ENCODE measurements at regions not wholly inside any gene's neighbourhood (a gene's known extent, or its start where the extent isn't known, plus 50 kb on each side); places are given as distances from the start of the nearest gene placed in this dataset.

GRCh38 chr2:39506215-39506614 lies 69.1 kb upstream of the MAP4K3 start:
- Histone ChIP-seq H3K4me3 (replicated peaks in 1 of 3; ENCODE audit: insufficient read depth in 1 of 3, low read depth in 2 of 3, low read length in 3 of 3) (no peak overlapping the region), H2AFZ (ENCODE audit: low read length) (no peak overlapping the region), H3K4me1 (ENCODE audit: insufficient read depth, low read length) (peaks cover 65% of the 10 kb centered on the region), H3K36me3 (replicated peaks in 1 of 2; ENCODE audit: control insufficient read depth in 1 of 2, insufficient read depth in 2 of 2, low read length in 2 of 2) (no peaks in the 10 kb centered on the region; a peak in 1 of 5 replicates), H3K27me3 (ENCODE audit: control insufficient read depth in 1 of 2, insufficient read depth in 2 of 2, low read length in 2 of 2) (no peaks in the 10 kb centered on the region), H3K27ac (ENCODE audit: extremely low read length, insufficient read depth, low read length) (no peak overlapping the region), H3K79me2 (ENCODE audit: insufficient read depth, low read length) (no peaks in the 10 kb centered on the region), H4K20me1 (ENCODE audit: insufficient read depth, low read length) (no peaks in the 10 kb centered on the region), H3K9me3 (ENCODE audit: low read length) (no peaks in the 10 kb centered on the region), H3K9ac (ENCODE audit: insufficient read depth, low read depth, low read length) (no peak overlapping the region), H3K4me2 (ENCODE audit: low read depth, low read length) (no peak overlapping the region)
- POLR2A ChIA-PET, result no interaction called here
- FAIRE-seq (no peak), ATAC-seq (no peak), DNase-seq (ENCODE audit: low spot score) (no peak)
- no TSS peak for BruUV-seq (replicated peaks)
- no peak for TF ChIP-seq HINFP (CRISPR knock-in tag; IDR thresholded peaks at IDR 0.05; ENCODE audit: low read depth)
- no peak for TF ChIP-seq GTF3A (CRISPR knock-in tag; conservative IDR thresholded peaks at IDR 0.05)
- CTCF ChIA-PET (ENCODE audit: low intra/inter-chr PET ratio, low total read pairs), result no interaction called here
- intact Hi-C loops (cut with micrococcal nuclease; ENCODE audit: unreplicated experiment), result no loop called here
- WGBS (ENCODE audit: low lambda C conversion rate), result 79% methylated on average over 2 of the region's 2 CpGs
- in situ Hi-C loops (cut with HindIII; ENCODE audit: extremely low pct_ligation_motif_present, low pct_unique_long_range_greater_than_20kb), result no loop called here

GRCh38 chr2:39508198-39508597 lies 71.1 kb upstream of the MAP4K3 start:
- no peaks in the 10 kb centered on the region for H4K20me1 ChIP-seq (ENCODE audit: insufficient read depth, low read length)
- WGBS (ENCODE audit: low lambda C conversion rate), result 96% methylated on average over 4 of the region's 4 CpGs
- H3K36me3 ChIP-seq (replicated peaks in 1 of 2; ENCODE audit: control insufficient read depth in 1 of 2, insufficient read depth in 2 of 2, low read length in 2 of 2), result no peaks in the 10 kb centered on the region; a peak in 1 of 5 replicates
- H3K4me2 ChIP-seq (ENCODE audit: low read depth, low read length), result no peak overlapping the region
- in situ Hi-C loops (cut with HindIII; ENCODE audit: extremely low pct_ligation_motif_present, low pct_unique_long_range_greater_than_20kb) (no loop called here), intact Hi-C loops (cut with micrococcal nuclease; ENCODE audit: unreplicated experiment) (no loop called here)
- H3K4me3 ChIP-seq (replicated peaks in 1 of 3; ENCODE audit: insufficient read depth in 1 of 3, low read depth in 2 of 3, low read length in 3 of 3), result no peak overlapping the region
- ChIA-PET CTCF (ENCODE audit: low intra/inter-chr PET ratio, low total read pairs) (no interaction called here), POLR2A (no interaction called here)
- FAIRE-seq (no peak), DNase-seq (ENCODE audit: low spot score) (no peak), ATAC-seq (no peak)
- H3K9me3 ChIP-seq (ENCODE audit: low read length), result no peaks in the 10 kb centered on the region
- no peaks in the 10 kb centered on the region for H3K79me2 ChIP-seq (ENCODE audit: insufficient read depth, low read length)
- BruUV-seq (replicated peaks), result no TSS peak
- TF ChIP-seq CC2D1A (CRISPR knock-in tag; IDR thresholded peaks at IDR 0.05), result no peak
- TF ChIP-seq PLRG1 (conservative IDR thresholded peaks at IDR 0.05), result no peak
- TF ChIP-seq ELF1 (CRISPR knock-in tag; IDR thresholded peaks at IDR 0.05), result no peak
- TF ChIP-seq ZNF687 (CRISPR knock-in tag; IDR thresholded peaks at IDR 0.05), result no peak
- TF ChIP-seq RELA (CRISPR knock-in tag; IDR thresholded peaks at IDR 0.05), result no peak
- no peak for TF ChIP-seq PRMT3 (CRISPR knock-in tag; IDR thresholded peaks at IDR 0.05; ENCODE audit: borderline replicate concordance, low read depth)
- TF ChIP-seq AKNA (CRISPR knock-in tag; IDR thresholded peaks at IDR 0.05; ENCODE audit: borderline replicate concordance), result no peak
- H3K27me3 ChIP-seq (ENCODE audit: control insufficient read depth in 1 of 2, insufficient read depth in 2 of 2, low read length in 2 of 2), result no peaks in the 10 kb centered on the region
- no peak overlapping the region for H3K9ac ChIP-seq (ENCODE audit: insufficient read depth, low read depth, low read length)
- H2AFZ ChIP-seq (ENCODE audit: low read length), result no peak overlapping the region
- H3K4me1 ChIP-seq (ENCODE audit: insufficient read depth, low read length), result peaks cover 68% of the 10 kb centered on the region
- H3K27ac ChIP-seq (ENCODE audit: extremely low read length, insufficient read depth, low read length), result no peak overlapping the region
